Urothelium cell line (cell line): ENCODE measurements at regions not wholly inside any gene's neighbourhood (a gene's known extent, or its start where the extent isn't known, plus 50 kb on each side); places are given as distances from the start of the nearest gene placed in this dataset.

Experiments used
- DNase-seq: peaks from one replicate; pipeline ENCODE4 v3.0.0; 2011; ENCODE audit warnings: low spot score, mixed read lengths
- FAIRE-seq: peaks from 2 replicates; lab custom pipeline; 2011; peaks lifted over from hg19 to GRCh38; lab: Jason Lieb, UNC

DNA sequence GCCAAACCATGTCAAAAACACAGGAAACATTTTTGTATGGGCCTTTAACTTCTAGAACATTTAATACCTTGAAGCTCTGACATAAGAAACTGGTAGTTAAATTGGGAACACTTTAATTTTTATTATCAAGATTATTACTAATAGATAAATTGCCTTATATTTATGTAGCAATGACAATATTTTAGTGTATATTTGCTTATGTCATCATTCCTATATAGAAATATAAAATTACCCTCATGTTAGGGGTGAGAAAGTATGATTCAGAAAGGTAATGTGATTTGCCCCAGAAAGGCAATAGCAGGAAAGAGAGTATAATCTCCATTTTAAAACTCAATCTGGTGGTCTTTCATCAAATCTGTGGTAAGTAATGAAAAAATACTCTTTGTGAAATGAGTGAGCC, 147.4 kb downstream of the IL15 start:
- no peak for FAIRE-seq
- DNase-seq, result no peak

DNA sequence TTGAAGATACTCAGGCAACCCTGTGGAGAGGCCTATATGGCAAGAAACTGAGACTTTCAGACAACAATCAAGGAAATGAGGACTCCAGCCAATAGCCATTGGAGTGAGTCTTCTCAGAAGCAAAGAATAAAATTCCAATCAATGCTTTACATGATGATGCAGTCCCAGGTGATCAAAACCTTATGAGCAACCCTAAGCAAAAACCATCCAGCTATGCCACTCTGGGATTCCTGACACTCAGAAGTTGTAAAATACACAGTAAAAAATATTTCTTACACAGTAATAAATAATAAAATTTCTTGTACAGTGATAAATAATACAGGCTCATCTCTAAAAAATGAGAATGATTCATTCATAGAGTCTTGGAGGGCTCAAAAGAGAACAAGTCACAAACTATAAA, 150.6 kb downstream of the IL15 start:
- DNase-seq (no peak), FAIRE-seq (no peak)

DNA sequence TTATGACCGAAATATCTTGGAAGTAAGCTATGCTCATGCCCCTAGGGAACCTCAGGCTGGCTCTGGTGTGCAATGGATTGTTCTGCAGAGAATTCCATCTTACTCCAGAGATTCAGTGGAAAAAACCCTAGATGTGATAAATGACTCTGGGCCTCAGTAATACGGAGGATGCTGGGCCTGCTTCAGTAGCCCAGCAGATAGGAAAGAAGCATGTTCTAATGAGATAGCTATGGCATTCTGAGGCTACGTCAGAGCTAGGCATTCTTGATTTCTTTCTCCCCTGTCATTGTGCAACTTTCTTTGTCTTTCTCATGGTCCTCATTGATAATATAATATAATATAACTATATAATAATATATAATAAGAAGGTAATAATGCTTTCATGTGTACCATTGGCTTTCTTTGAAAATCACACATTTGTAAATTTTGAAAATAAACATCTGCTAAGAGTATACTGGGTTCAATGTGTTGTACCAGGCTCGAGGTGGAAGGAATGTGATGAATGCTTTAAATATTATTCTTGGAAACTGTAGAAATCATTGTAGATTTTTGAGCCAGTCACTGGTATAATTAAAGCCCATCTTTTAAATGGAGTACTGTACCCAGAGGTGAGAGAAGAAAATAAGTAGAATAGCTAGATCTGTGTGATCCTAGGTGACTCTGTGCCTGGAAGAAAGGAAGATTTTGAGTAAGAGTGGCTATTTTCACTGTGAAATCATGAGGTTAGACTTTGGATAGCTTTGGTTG, 152.0 kb downstream of the IL15 start:
- DNase-seq (no peak), FAIRE-seq (no peak)

DNA sequence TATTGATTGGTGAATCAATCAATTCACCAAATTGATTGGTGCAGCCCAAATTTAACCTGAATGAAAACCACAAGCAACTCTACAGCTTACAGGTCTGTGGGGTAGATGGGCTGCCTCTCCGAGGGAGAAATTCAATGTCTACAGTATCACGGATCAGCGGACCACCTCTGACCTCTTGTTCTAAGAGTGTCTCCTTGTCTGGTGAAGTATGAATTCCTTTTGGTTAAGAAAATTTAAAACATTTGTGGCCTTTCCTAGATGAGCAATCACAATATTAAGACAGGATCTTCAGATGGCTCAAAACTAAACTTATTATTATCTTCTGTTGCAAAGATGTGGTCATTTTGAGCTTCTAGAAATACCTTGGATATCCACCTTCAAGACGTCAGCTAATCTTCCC, 153.3 kb downstream of the IL15 start:
- FAIRE-seq, result no peak

DNA sequence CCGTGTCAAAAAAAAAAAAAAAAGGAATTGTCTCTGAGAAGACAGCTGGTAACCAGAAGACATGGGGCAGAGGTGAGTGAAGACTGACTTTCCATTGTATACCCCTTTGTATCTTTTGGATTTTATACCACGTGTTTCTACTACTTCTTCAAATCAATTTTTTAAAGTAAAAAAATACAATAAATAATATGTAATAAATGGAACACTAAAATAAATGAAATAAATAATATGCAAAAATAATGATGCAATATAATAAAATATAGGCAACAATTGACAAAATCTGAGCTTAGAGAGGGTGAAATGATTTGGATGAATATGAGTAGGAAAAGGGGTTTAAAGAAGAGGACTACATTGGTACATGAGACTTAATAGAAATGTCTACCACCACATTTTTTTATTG, 155.8 kb downstream of the IL15 start:
- FAIRE-seq, result no peak
- no peak for DNase-seq

More for the DNA sequence above, 153.3 kb downstream of the IL15 start:
- DNase-seq, result no peak

DNA sequence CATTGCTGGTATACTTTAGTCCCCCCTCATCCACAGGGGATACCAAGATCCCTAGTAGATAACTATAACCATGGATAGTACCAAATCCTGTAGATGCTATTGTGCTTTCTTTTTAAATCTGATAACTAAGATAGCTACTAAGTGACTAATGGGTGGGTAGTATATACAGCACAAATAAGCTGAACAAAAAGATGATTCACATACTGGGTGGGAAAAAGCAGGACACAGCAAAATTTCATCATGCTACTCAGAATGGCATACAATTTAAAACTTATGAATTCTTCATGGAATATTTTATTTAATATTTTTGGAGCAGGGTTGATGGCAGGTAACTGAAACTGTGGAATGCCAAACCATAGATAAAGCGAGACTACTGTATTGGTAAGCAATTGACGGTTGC, 161.6 kb downstream of the IL15 start:
- FAIRE-seq (no peak), DNase-seq (no peak)

DNA sequence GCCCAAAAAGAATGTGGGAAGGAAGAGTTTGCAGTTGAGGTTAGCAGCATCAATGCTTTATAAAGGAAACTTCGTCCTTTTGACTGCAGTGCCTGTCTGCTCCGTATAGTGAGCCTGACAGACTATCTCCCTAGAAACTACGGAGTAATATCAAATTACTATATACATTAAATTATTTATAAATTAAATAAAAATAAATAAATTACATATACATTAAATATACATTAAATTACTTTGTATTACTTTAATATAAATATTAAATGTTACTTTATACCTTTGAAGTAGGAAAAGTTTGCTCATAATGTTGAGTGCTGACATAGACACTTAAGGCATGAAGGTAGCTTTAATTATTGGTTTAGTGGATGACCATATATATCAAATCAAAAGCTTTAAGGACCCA, 165.2 kb downstream of the IL15 start:
- DNase-seq (no peak), FAIRE-seq (no peak)

DNA sequence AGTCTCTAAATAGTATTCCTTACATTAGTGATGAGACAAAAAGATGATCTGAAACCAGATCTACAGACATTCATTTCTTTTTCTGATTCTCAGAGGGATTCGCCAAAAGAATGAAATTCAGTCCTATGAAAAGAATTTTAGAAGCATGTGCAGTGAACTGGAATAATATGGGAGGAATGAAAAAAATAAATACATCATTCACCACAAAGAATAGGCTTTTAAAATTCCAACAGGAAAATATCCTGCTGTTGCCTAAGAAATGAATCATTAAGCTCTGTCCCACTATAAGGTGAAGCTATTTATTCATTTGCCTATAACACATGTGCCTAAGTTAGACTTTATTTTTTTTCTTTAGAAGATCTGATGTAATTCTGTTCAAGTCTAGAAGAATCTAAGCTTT, 165.9 kb downstream of the IL15 start:
- DNase-seq (no peak), FAIRE-seq (no peak)

DNA sequence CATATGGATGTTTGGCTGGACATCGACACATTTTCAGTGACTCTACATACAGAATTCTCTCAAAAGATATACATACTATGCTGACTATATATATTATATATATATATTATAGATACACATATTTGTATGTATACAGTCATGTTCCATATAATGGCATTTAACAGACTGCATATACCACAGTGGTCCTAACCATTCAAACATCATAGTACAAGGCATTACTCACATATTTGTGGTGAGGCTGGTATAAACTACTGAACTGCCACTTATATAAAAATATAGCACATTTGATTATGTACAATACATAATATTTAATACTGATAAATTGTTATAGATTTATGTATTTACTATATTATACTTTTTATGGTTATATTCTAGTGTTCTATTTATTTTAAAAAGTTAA, 168.5 kb downstream of the IL15 start:
- no peak for FAIRE-seq
- no peak for DNase-seq

DNA sequence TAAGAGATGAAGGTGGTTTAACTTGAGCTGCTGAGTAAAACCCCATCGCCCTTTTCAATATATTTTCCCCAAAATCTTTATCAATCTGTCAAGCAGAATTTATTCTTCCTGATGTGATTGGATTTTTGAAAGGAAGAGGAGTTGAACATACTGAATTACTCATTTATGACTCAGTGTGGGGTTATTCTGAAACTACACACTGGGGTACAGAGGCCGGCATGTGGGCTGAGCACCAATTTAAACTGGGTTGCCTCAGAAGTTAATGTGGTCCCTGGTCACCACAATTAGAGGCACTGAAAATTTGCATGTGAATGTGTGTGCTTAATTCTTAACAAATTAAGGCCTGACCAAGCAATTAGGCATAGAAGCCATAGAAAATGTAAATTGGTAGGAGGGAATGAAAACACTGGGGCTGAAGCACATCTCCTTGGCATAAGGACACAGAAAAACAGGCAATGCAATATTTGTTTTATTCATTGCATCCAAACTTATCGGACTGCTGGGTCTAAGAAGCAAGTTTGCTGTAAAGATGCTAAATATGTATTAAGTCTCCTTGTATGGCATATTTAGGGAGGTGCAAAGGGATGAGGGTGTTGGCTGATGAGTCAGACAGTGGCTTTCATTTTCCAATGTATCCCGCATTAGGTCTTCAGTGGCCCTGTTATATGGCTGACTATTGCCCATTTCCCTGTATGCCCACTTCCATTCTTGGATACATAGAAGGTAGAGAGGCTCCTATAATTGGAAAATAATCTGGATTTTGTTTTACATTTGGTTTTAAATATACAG, 170.9 kb downstream of the IL15 start:
- FAIRE-seq (no peak), DNase-seq (peak; percentile 5)

DNA sequence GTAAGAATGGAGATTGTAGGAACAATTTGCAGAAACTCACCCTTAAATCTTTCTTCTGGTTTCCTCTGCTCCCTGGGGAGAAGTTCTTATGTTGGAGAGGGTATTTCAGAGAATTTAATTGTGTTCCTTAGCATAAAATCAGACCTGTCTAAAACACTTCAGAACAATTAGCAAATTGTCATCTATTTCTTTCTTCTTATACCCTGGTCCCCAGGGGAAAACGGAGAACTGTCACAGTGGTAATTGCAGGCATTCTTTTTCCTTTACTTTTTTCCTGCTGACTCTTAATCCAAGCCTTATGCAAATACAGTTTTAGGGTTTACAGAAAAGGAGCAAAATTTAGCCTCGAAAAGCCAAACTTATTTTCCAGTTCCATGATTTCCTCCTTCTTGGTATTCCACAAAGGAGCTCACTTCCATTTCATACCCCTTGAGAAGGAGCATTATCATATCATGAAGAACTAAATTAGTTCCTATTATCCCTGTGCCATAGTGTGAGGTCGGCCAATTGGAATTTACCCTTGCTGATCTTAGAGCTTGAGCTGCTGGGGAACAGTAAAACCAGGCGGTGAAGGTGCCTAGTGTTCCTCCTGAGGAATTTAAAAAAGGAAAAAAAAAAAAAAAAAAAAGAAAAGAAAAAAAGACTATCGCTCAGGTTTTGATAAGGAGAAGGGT, 173.8 kb downstream of the IL15 start:
- DNase-seq (no peak), FAIRE-seq (no peak)

DNA sequence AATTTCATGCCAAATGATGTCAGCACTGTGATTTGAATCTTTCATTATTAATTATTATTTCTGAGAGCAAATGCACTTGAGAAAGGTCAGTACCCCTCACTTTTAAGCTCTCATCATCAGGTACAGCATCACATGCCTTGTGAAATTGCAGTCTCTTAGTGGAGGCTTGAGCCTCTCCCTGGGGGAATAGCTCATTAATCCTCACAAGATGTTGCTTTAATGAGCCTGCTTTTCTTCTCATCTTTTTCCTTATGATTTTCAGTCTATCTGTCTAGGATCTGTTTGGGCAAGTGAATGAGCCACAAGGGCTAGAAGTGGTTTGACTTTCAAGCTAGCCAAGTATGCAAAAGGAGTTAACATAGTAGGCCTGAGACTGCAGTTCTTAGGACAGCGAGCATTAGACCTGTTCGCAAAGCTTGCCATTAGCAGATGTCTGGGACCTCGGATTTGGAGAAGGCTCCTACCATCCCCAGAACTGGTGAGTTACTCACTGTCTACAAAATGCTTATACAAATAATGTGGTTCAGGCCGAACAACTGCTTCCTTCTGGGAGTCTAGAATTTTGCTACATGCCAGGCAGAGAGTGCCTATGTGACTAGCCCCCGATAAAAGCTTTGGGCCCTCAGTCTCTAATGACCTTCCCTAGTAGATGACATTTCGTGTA, 174.5 kb downstream of the IL15 start:
- FAIRE-seq (no peak), DNase-seq (no peak)

DNA sequence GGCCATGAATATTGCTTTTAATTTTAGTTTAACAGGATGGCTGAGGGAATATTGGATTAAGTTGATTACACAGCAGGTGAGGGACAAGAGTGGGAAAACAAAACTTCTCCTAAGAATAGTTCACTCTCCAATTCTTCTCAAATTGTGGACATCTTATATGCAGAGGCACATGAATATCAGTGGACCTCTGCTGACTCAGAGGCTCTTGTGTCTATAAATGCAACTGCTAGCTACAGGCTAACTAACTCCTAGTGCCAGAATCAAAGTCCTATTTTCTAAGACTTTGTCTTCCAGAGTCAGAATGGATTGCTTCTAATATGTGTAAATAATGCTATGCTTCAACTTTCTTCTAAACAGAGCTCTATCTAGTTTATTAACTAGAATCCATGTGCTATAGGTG, 175.8 kb downstream of the IL15 start:
- no peak for DNase-seq
- FAIRE-seq, result no peak

DNA sequence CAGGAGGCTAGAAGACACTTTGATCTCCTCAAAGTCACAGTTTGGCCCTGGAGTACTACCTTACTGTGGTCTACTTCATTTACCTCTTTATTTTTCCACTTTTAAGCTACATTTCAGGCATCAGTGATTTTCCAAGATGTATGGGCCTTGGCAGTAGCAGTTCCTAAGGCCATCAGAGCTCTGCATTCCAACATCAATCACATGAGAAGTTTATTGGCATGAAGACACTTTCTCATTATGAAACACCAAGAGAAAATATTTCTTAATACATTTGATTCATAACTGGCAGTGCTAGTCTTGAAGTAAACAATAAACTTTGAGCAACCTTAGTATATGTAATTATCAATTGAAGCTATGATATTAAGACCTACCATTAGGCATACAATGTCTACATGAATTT, 178.1 kb downstream of the IL15 start:
- no peak for DNase-seq
- FAIRE-seq, result no peak

DNA sequence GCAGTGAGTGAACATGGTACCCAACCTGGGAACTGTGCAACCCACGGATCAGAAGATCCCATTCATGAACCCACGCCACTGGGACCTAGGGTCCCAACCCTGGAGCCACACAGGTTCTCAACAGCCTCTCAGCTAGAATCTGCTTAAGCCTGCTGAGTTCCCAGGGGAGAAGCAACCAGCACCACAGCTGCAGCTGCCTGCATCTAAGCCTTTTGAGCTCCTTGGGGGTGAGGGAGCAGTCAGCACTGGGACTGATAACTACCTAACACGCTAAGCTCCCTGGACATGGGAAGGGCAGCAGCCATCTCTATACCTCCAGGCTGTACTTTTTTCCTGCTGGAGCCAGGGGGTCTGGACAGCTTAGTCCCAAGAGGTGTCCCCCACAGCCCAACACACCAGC, 179.3 kb downstream of the IL15 start:
- DNase-seq (no peak), FAIRE-seq (no peak)

DNA sequence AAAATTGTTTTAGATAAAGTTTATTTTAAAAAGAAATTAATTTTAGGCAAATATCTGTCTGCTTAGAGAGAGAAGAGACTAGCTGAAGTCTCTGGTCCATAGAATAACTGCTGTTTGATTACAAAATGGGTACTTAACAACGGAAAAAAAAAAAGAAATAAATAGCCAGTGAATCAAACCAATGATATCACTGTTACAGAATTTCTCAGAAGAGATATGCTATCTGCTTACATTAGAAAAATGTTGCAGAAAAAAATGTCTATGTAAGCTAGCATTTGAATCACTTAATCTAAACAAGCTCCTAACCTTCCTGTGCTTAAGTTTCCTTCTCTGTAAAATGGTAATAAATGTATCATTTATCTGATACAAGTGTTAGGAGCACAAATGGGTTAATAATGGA, 189.9 kb downstream of the IL15 start:
- DNase-seq (no peak), FAIRE-seq (no peak)

DNA sequence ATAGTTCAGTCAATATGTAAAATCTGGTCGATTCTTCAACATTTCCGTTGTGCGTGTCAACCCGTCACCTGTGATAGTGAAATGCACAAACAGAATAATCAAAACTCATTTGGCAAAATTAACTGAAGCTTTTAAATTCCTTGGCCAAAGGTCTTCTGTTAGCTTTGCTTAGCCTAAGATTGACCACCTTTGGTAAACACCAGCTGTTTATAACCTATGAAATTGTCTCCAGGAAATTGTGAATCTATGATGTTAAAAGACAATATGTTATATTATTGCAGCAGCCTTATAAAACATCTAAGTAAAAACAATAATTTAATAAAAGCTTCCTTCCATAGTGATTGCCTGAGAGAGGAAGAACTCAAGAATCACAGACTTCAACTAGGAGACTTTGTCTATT, 196.8 kb downstream of the IL15 start:
- no peak for DNase-seq
- no peak for FAIRE-seq

DNA sequence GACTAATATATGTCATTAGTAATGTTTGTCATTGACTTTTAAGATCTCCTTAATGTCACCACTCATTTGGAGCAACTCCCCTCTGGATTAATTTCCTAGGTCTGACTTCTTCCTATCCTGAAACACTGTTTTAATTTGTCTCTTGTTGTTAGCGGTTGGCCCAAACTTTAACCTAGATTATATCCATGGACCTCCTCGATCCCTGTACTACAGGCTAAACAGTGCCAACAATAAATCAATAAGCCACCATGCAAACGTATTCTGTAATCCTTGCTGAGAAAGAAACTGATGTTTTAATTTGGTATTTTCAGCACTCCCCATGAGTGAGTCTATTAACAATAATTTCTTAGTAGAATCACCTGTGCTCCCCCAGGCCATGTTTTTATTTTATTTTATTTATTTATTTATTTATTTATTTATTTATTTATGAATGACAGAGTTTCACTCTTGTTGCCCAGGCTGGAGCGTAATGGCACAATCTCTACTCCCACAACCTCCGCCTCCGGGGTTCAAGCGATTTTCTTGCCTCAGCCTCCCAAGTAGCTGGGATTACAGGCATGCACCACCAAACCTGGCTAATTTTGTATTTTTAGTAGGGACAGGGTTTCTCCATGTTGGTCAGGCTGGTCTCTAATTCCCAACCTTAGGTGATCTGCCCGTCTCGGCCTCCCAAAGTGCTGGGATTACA, 204.1 kb downstream of the IL15 start:
- FAIRE-seq (no peak), DNase-seq (no peak)

DNA sequence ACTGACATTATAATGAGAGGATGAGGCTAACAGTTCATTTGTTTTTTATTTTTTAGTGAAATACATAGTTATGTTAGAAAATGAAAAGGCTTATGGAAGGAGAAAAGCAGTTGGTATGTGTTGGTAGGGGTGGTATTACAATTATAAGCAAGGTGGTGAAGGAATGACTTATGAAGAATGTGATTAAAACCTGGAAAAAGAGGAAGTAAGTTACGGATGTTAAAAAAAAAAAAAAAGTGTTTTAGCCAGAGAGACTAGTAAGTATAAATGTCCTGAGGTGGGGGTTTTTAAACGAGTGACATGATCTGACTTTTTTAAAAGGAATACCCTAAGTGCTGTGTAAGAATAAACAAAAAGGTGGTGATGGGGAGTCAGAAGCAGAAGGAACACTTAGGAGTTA, 206.8 kb downstream of the IL15 start:
- DNase-seq (no peak), FAIRE-seq (no peak)

DNA sequence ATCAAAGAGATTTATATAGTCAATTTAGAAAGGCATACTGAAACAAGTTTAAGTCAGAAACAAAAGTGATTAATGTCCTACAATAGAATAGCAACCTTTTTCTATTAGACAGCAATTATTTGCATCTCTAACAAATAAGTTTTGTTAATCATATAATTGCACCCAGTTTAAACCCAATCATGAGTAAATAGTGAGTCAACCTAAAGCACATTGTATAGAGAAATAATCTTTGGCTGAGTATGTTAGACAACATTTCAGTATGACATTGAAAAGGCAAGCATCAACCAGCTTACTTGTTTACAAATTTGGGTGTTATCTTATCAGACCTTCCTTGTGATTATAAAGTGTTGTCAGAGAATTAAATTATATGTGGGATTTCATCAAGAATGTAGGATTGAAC, 209.5 kb downstream of the IL15 start:
- no peak for FAIRE-seq
- DNase-seq, result no peak

DNA sequence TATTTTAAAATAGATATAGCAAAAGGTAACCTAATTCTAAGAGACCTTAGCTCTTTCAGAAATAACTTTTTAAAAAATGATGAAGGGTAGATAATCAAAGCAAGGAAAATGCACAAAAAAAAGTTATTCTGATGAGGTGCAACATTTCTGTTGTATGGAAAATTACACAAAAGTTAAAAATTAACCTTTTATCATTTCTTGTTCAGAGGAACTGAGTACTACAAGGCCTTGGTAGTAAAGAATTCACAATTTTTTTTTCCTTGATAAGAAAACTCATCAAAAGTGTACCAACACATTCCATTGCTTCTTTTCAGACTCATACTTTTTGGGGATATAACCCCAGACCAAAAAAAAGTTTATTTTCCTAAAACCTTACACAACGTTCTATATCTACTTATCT, 213.0 kb downstream of the IL15 start:
- DNase-seq (no peak), FAIRE-seq (no peak)
